GM12873 (cell line): ENCODE measurements at regions not wholly inside any gene's neighbourhood (a gene's known extent, or its start where the extent isn't known, plus 50 kb on each side); places are given as distances from the start of the nearest gene placed in this dataset.

Experiments used
- TF ChIP-seq, protein P1 (sequence below): IDR thresholded peaks from 2 replicates; pipeline ENCODE4 v1.5.1; 2012; ENCODE audit warnings: low read depth, mild to moderate bottlenecking, moderate library complexity, low read length, control low read depth; ENCODE audit not compliant: insufficient read depth; ENCODE audit errors: missing control alignments

- TF ChIP-seq, protein P1, sequence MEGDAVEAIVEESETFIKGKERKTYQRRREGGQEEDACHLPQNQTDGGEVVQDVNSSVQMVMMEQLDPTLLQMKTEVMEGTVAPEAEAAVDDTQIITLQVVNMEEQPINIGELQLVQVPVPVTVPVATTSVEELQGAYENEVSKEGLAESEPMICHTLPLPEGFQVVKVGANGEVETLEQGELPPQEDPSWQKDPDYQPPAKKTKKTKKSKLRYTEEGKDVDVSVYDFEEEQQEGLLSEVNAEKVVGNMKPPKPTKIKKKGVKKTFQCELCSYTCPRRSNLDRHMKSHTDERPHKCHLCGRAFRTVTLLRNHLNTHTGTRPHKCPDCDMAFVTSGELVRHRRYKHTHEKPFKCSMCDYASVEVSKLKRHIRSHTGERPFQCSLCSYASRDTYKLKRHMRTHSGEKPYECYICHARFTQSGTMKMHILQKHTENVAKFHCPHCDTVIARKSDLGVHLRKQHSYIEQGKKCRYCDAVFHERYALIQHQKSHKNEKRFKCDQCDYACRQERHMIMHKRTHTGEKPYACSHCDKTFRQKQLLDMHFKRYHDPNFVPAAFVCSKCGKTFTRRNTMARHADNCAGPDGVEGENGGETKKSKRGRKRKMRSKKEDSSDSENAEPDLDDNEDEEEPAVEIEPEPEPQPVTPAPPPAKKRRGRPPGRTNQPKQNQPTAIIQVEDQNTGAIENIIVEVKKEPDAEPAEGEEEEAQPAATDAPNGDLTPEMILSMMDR = no peak
These were observed 199.4 kb upstream of the NUDT4 start for GRCh38 chr12:93178154-93178878.

- TF ChIP-seq, protein P1 = no peak
These were observed 197.9 kb upstream of the NUDT4 start for GRCh38 chr12:93179792-93180191.

DNA sequence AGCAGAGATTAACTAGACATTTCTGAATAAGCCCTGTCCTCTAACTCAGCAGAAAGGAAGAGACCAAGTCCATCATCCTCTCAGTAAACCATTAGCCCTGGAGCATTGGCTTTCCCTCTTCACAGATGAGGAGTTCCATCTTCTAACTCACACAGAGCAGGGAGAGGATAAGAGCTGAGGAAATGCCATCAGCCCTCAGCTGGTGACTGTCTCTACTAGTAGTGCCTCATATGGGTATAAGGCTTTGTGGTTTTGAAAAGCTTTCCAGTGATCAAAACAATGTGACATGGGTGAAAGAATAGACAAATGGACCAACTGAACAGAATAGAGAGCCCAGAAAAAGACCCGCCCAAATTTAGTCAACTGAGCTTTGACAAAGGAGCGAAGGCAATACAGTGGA is 197.2 kb upstream of the NUDT4 start:
- TF ChIP-seq, protein P1 = no peak

- TF ChIP-seq, protein P1 = no peak
These were observed 196.2 kb upstream of the NUDT4 start for GRCh38 chr12:93181409-93181965.

GRCh38 chr12:93183940-93184671 is 193.6 kb upstream of the NUDT4 start:
- TF ChIP-seq, protein P1 = no peak

DNA sequence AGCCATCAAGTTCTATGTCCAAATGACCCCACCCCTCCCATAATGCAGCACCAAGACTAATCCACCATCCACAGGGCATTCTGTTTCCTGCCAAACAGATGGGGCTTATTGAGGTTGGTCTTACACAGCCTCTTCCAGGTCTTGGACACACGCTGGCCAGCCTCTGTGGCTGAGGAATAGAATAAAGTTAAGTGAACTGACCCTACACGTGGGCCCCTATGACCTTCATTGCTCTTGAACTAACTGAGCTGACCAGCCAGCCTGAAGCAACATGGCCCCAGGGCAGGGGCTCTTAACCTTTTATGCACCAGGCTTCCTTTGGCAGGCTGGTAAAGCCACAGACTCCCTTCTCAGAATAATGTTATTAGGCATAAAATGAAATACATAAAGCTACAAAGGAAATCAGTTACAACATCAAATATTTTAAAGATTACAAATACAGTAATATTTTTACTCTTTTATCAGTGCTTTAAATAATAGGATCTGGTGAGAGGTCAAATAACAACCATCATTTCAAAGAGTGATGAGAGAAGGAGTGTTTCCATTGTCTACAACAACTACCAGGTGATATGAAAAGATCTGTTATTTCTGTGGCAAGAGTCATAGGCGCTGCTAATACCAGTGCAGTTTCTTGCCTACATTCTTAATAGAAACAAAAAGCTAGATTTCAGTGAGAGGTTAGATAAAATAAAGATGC is 192.9 kb upstream of the NUDT4 start:
- TF ChIP-seq, protein P1 = no peak

- TF ChIP-seq, protein P1 = no peak
These were observed 192.4 kb upstream of the NUDT4 start for GRCh38 chr12:93185369-93185741.
